SU-DHL-6 (cell line): ENCODE measurements at regions not wholly inside any gene's neighbourhood (a gene's known extent, or its start where the extent isn't known, plus 50 kb on each side); places are given as distances from the start of the nearest gene placed in this dataset.
"Not testable (repeated sequence)": the region's sequence is repeated elsewhere in the genome, so short reads cannot be mapped to it uniquely, and the experiment has no call there.

Experiments used
- H2AFZ ChIP-seq: fragments of 200-600 bp; sonication (generic); 2 replicates; pipeline ENCODE4 v1.6.1; 2014; ENCODE audit warnings: low read depth, mild to moderate bottlenecking, moderate library complexity, mixed read lengths, antibody characterized with exemption, low read length; ENCODE audit not compliant: severe bottlenecking
- H3F3A ChIP-seq: fragments of 200-600 bp; shearing (Covaris generic); 2 replicates; pipeline ENCODE4 v1.6.0; 2016; ENCODE audit warnings: antibody characterized with exemption, mild to moderate bottlenecking; ENCODE audit not compliant: insufficient read depth
- H3K27ac ChIP-seq: fragments of 200-600 bp; sonication (generic); 2 replicates; pipeline ENCODE4 v1.5.1; 2016; ENCODE audit warnings: low read depth, mild to moderate bottlenecking, low read length, moderate library complexity, mixed read lengths
- H3K27me3 ChIP-seq: fragments of 200-600 bp; sonication (generic), shearing (Covaris generic); 2 replicates; pipeline ENCODE4 v1.6.0; 2014; ENCODE audit warnings: mild to moderate bottlenecking, low read length
- H3K36me3 ChIP-seq: fragments of 200-600 bp; sonication (generic); 2 replicates; pipeline ENCODE4 v1.6.1; 2014; ENCODE audit warnings: mild to moderate bottlenecking, low read length, mixed read lengths
- H3K4me2 ChIP-seq: fragments of 300-600, 200-600 bp; shearing (Covaris generic), sonication (generic); 2 replicates; pipeline ENCODE4 v1.6.0; 2014; ENCODE audit warnings: low read length, low read depth, mild to moderate bottlenecking; ENCODE audit not compliant: poor library complexity, severe bottlenecking
- H3K4me3 ChIP-seq: fragments of 200-600 bp; sonication (generic); 2 replicates; pipeline ENCODE4 v1.5.1; 2014; ENCODE audit warnings: antibody characterized with exemption, low read length, mild to moderate bottlenecking, mixed read lengths; ENCODE audit not compliant: insufficient read depth, poor library complexity, severe bottlenecking
- H3K79me2 ChIP-seq: fragments of 200-600 bp; sonication (generic); 2 replicates; pipeline ENCODE4 v1.6.1; 2014; ENCODE audit warnings: mild to moderate bottlenecking, low read length, moderate library complexity; ENCODE audit not compliant: insufficient read depth
- H3K9ac ChIP-seq: fragments of 200-600 bp; sonication (generic); 2 replicates; pipeline ENCODE4 v1.7.0; 2014; ENCODE audit warnings: mild to moderate bottlenecking, low read length
- H3K9me2 ChIP-seq: fragments of 200-600 bp; sonication (generic); replicated peaks from 2 replicates; pipeline ENCODE4 v1.6.1; 2014; ENCODE audit warnings: low read length; ENCODE audit not compliant: insufficient read depth
- H3K9me3 ChIP-seq: fragments of 200-600 bp; sonication (generic); 2 replicates; pipeline ENCODE4 v1.6.1; 2014; ENCODE audit warnings: low read length, mixed read lengths; ENCODE audit not compliant: insufficient read depth
- H4K20me1 ChIP-seq: fragments of 200-600 bp; sonication (generic); 2 replicates; pipeline ENCODE4 v1.6.1; 2014; ENCODE audit warnings: low read depth, mild to moderate bottlenecking, antibody characterized with exemption, low read length, moderate library complexity, mixed read lengths
- CTCF ChIP-seq: fragments of 200-600 bp; sonication (generic); IDR thresholded peaks from one replicate; pipeline ENCODE4 v1.5.1; 2017; ENCODE audit warnings: antibody characterized with exemption, mild to moderate bottlenecking, low read length, moderate library complexity; ENCODE audit not compliant: insufficient read depth, poor library complexity, severe bottlenecking
- EZH2phosphoT487 ChIP-seq: fragments of 200-600 bp; sonication (generic), shearing (Covaris generic); conservative IDR thresholded peaks from 2 replicates; pipeline ENCODE4 v1.6.1; 2018; ENCODE audit warnings: mild to moderate bottlenecking, antibody characterized with exemption, low read length, moderate library complexity, mixed read lengths

GRCh38 chr12:5333096-5333495 lies 98.8 kb upstream of the NTF3 start:
- no peaks in the 10 kb centered on the region for H3K9me3 ChIP-seq
- no peaks in the 10 kb centered on the region for H3K36me3 ChIP-seq
- H3K9ac ChIP-seq: no peak overlapping the region
- H3K4me3 ChIP-seq: no peak overlapping the region
- no peaks in the 10 kb centered on the region for H3K27me3 ChIP-seq
- no peak overlapping the region for H3K27ac ChIP-seq
- no peaks in the 10 kb centered on the region for H4K20me1 ChIP-seq
- H3F3A ChIP-seq: no peaks in the 10 kb centered on the region
- H3K4me2 ChIP-seq: no peak overlapping the region
- no peak overlapping the region for H2AFZ ChIP-seq
- H3K79me2 ChIP-seq: no peaks in the 10 kb centered on the region
- no peaks in the 10 kb centered on the region for H3K9me2 ChIP-seq
- TF ChIP-seq EZH2phosphoT487 (no peak), CTCF (no peak)

- no peak for TF ChIP-seq EZH2phosphoT487
- Histone ChIP-seq H4K20me1 (no peaks in the 10 kb centered on the region), H3K4me3 (no peak overlapping the region), H3K27me3 (no peaks in the 10 kb centered on the region), H3K9me3 (no peaks in the 10 kb centered on the region), H3K9ac (no peak overlapping the region), H3F3A (no peaks in the 10 kb centered on the region), H3K79me2 (no peaks in the 10 kb centered on the region), H3K9me2 (no peaks in the 10 kb centered on the region), H2AFZ (no peak overlapping the region), H3K27ac (no peak overlapping the region), H3K36me3 (no peaks in the 10 kb centered on the region), H3K4me2 (no peak overlapping the region)
Observed at GRCh38 chr12:5335069-5335468, 96.8 kb upstream of the NTF3 start.

GRCh38 chr12:5341086-5341485 lies 90.8 kb upstream of the NTF3 start:
- not testable (repeated sequence) for H3K9me3 ChIP-seq, H3K9ac ChIP-seq, H3F3A ChIP-seq, H3K79me2 ChIP-seq, H3K27me3 ChIP-seq, H3K27ac ChIP-seq, H3K36me3 ChIP-seq, H3K4me2 ChIP-seq, H2AFZ ChIP-seq, H4K20me1 ChIP-seq, H3K9me2 ChIP-seq, H3K4me3 ChIP-seq

GRCh38 chr12:5343711-5344110 lies 88.2 kb upstream of the NTF3 start:
- no peak overlapping the region for H3K27ac ChIP-seq

More at GRCh38 chr12:5343711-5344110, 88.2 kb upstream of the NTF3 start:
- Histone ChIP-seq H4K20me1 (no peaks in the 10 kb centered on the region), H3K9ac (no peak overlapping the region), H3K4me3 (no peak overlapping the region), H3K4me2 (no peak overlapping the region), H3F3A (no peaks in the 10 kb centered on the region), H2AFZ (no peak overlapping the region), H3K9me3 (no peaks in the 10 kb centered on the region), H3K27me3 (no peaks in the 10 kb centered on the region), H3K9me2 (no peaks in the 10 kb centered on the region), H3K36me3 (no peaks in the 10 kb centered on the region), H3K79me2 (no peaks in the 10 kb centered on the region)
- TF ChIP-seq CTCF: no peak
- TF ChIP-seq EZH2phosphoT487: no peak
